ENCODE measurements at regions not wholly inside any gene's neighbourhood (a gene's known extent, or its start where the extent isn't known, plus 50 kb on each side); places are given as distances from the start of the nearest gene placed in this dataset.

- POLR2A ChIA-PET: no interaction called here
- Mint-ChIP-seq H3K27me3 (peaks cover 2 to 31% (median 26%) of the 10 kb centered on the region in 5 donors), H3K9me3 (peaks cover 0 to 19% (median 3%) of the 10 kb centered on the region in 11 donors), H3K36me3 (no peaks in the 10 kb centered on the region), H3K4me1 (no peaks in the 10 kb centered on the region), H3K27ac (no peak overlapping the region), H3K4me3 (no peak overlapping the region)
- CTCF ChIA-PET: no interaction called here
- no peaks in the 10 kb centered on the region for H3K27me3 ChIP-seq (ENCODE audit: control insufficient read depth in 2 of 2, insufficient read depth in 2 of 2, low read length in 2 of 2)
- H3K36me3 ChIP-seq (ENCODE audit: control insufficient read depth in 2 of 3, insufficient read depth in 3 of 3, low read length in 3 of 3): no peaks in the 10 kb centered on the region
- DNase-seq (no peak), ATAC-seq (no peak)
- intact Hi-C loops (cut with micrococcal nuclease): no loop called here
- H3K4me1 ChIP-seq (ENCODE audit: control insufficient read depth in 2 of 2, insufficient read depth in 2 of 2, low read length in 2 of 2): no peaks in the 10 kb centered on the region
- peaks cover 0 to 5% (median 0%) of the 10 kb centered on the region in 3 experiments for H3K9me3 ChIP-seq (ENCODE audit: control insufficient read depth in 2 of 3, low read length in 3 of 3)
- H3K27ac ChIP-seq (ENCODE audit: low read depth, low read length): no peak overlapping the region
- no peak overlapping the region for H3K4me3 ChIP-seq (ENCODE audit: low read length)
These were observed 396.6 kb upstream of the DYNLRB2 start for GRCh38 chr16:80144191-80144590.

DNA sequence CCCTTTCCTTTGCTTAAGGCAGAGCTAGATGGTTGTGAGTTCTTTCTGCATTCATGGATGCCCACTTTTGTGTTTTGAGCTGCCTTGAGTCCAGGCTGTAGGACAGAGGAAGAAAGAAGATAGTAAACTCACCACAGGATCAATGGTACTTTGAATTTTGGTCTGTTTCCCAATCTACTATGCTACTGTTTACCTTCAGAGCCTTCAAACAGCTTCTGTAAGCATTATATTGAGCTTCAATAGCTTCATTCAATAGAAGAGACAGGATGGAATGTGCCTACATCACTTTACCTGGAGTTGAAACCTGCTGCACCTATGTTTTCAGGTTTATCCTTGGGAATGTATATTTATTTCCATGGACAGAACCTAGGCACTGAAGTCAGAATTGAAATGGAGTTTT is 397.9 kb upstream of the DYNLRB2 start:
- intact Hi-C loops (cut with micrococcal nuclease): no loop called here
- peaks cover 0 to 5% (median 0%) of the 10 kb centered on the region in 3 experiments for H3K9me3 ChIP-seq (ENCODE audit: control insufficient read depth in 2 of 3, low read length in 3 of 3)
- no peak for ATAC-seq
- H3K4me3 ChIP-seq (ENCODE audit: low read length): no peak overlapping the region
- no peaks in the 10 kb centered on the region for H3K36me3 Mint-ChIP-seq
- no peaks in the 10 kb centered on the region for H3K4me1 ChIP-seq (ENCODE audit: control insufficient read depth in 2 of 2, insufficient read depth in 2 of 2, low read length in 2 of 2)
- peaks cover 2 to 31% (median 26%) of the 10 kb centered on the region in 5 donors for H3K27me3 Mint-ChIP-seq
- no peaks in the 10 kb centered on the region for H3K36me3 ChIP-seq (ENCODE audit: control insufficient read depth in 2 of 3, insufficient read depth in 3 of 3, low read length in 3 of 3)
- no peak overlapping the region for H3K4me3 Mint-ChIP-seq
- no peaks in the 10 kb centered on the region for H3K27me3 ChIP-seq (ENCODE audit: control insufficient read depth in 2 of 2, insufficient read depth in 2 of 2, low read length in 2 of 2)
- POLR2A ChIA-PET: no interaction called here
- CTCF ChIA-PET: no interaction called here
- peaks cover 0 to 23% (median 3%) of the 10 kb centered on the region in 11 donors for H3K9me3 Mint-ChIP-seq
- DNase-seq: no peak
- no peak overlapping the region for H3K27ac Mint-ChIP-seq
- no peaks in the 10 kb centered on the region for H3K4me1 Mint-ChIP-seq
- H3K27ac ChIP-seq (ENCODE audit: low read depth, low read length): no peak overlapping the region

- DNase-seq: no peak
- Histone ChIP-seq H3K9me3 (ENCODE audit: control insufficient read depth in 2 of 3, low read length in 3 of 3) (peaks cover 0 to 5% (median 0%) of the 10 kb centered on the region in 3 experiments), H3K36me3 (ENCODE audit: control insufficient read depth in 2 of 3, insufficient read depth in 3 of 3, low read length in 3 of 3) (no peaks in the 10 kb centered on the region), H3K27ac (ENCODE audit: low read depth, low read length) (no peak overlapping the region), H3K4me1 (ENCODE audit: control insufficient read depth in 2 of 2, insufficient read depth in 2 of 2, low read length in 2 of 2) (no peaks in the 10 kb centered on the region), H3K4me3 (ENCODE audit: low read length) (no peak overlapping the region), H3K27me3 (ENCODE audit: control insufficient read depth in 2 of 2, insufficient read depth in 2 of 2, low read length in 2 of 2) (no peaks in the 10 kb centered on the region)
- H3K4me3 Mint-ChIP-seq: no peak overlapping the region
- intact Hi-C loops (cut with micrococcal nuclease): no loop called here
- peaks cover 0 to 24% (median 3%) of the 10 kb centered on the region in 11 donors for H3K9me3 Mint-ChIP-seq
- ATAC-seq: no peak
- H3K27ac Mint-ChIP-seq: no peak overlapping the region
- ChIA-PET POLR2A (no interaction called here), CTCF (no interaction called here)
- H3K27me3 Mint-ChIP-seq: peaks cover 2 to 26% (median 25%) of the 10 kb centered on the region in 5 donors
- H3K36me3 Mint-ChIP-seq: no peaks in the 10 kb centered on the region
- no peaks in the 10 kb centered on the region for H3K4me1 Mint-ChIP-seq
These were observed 398.5 kb upstream of the DYNLRB2 start for GRCh38 chr16:80142281-80142680.

GRCh38 chr16:80129791-80130190 is 411.0 kb upstream of the DYNLRB2 start:
- DNase-seq: no peak
- no peak overlapping the region for H3K27ac ChIP-seq (ENCODE audit: low read depth, low read length)
- no peaks in the 10 kb centered on the region for H3K27me3 ChIP-seq (ENCODE audit: control insufficient read depth in 2 of 2, insufficient read depth in 2 of 2, low read length in 2 of 2)
- no peaks in the 10 kb centered on the region for H3K9me3 ChIP-seq (ENCODE audit: control insufficient read depth in 2 of 3, low read length in 3 of 3)
- Mint-ChIP-seq H3K4me1 (no peaks in the 10 kb centered on the region), H3K27ac (no peak overlapping the region), H3K4me3 (no peak overlapping the region), H3K36me3 (no peaks in the 10 kb centered on the region), H3K9me3 (peaks cover 0 to 6% (median 0%) of the 10 kb centered on the region in 11 donors), H3K27me3 (peaks cover 0 to 5% (median 3%) of the 10 kb centered on the region in 5 donors)
- ChIA-PET CTCF (no interaction called here), POLR2A (no interaction called here)
- no peak overlapping the region for H3K4me3 ChIP-seq (ENCODE audit: low read length)
- intact Hi-C loops (cut with micrococcal nuclease): no loop called here
- no peak for ATAC-seq
- no peaks in the 10 kb centered on the region for H3K36me3 ChIP-seq (ENCODE audit: control insufficient read depth in 2 of 3, insufficient read depth in 3 of 3, low read length in 3 of 3)
- no peaks in the 10 kb centered on the region for H3K4me1 ChIP-seq (ENCODE audit: control insufficient read depth in 2 of 2, insufficient read depth in 2 of 2, low read length in 2 of 2)

DNA sequence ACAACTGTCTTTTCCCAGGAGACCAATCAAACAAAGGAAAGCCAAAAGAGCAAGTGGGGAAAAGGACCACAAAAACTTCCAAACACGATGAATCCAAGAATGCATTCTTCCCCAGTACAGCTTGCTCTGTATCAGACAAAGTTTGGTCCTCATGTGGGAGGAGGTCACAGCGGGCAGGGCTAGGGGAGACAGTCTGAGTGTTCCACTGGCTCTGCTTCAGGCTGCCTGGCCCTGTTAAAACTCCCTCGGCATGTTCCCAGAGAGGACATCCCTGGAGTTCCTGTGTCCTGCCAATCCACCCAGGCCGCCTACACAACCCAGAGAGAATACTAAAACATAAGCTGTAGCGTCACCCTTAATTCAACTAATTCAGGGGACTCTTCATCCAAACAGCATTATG is 415.1 kb upstream of the DYNLRB2 start:
- ATAC-seq (no peak), DNase-seq (no peak)
- Mint-ChIP-seq H3K27me3 (peaks cover 0 to 14% (median 5%) of the 10 kb centered on the region in 5 donors), H3K27ac (no peak overlapping the region), H3K4me3 (no peak overlapping the region), H3K36me3 (no peaks in the 10 kb centered on the region), H3K9me3 (peaks cover 0 to 4% (median 0%) of the 10 kb centered on the region in 11 donors), H3K4me1 (no peaks in the 10 kb centered on the region)
- Histone ChIP-seq H3K27ac (ENCODE audit: low read depth, low read length) (no peak overlapping the region), H3K36me3 (ENCODE audit: control insufficient read depth in 2 of 3, insufficient read depth in 3 of 3, low read length in 3 of 3) (no peaks in the 10 kb centered on the region), H3K9me3 (ENCODE audit: control insufficient read depth in 2 of 3, low read length in 3 of 3) (no peaks in the 10 kb centered on the region), H3K27me3 (ENCODE audit: control insufficient read depth in 2 of 2, insufficient read depth in 2 of 2, low read length in 2 of 2) (no peaks in the 10 kb centered on the region), H3K4me1 (ENCODE audit: control insufficient read depth in 2 of 2, insufficient read depth in 2 of 2, low read length in 2 of 2) (no peaks in the 10 kb centered on the region), H3K4me3 (ENCODE audit: low read length) (no peak overlapping the region)
- ChIA-PET POLR2A (no interaction called here), CTCF (no interaction called here)
- intact Hi-C loops (cut with micrococcal nuclease): no loop called here

- Mint-ChIP-seq H3K27me3 (peaks cover 0 to 32% (median 16%) of the 10 kb centered on the region in 5 donors), H3K36me3 (no peaks in the 10 kb centered on the region), H3K4me3 (no peak overlapping the region), H3K9me3 (peaks cover 0 to 4% (median 0%) of the 10 kb centered on the region in 11 donors), H3K27ac (no peak overlapping the region), H3K4me1 (no peaks in the 10 kb centered on the region)
- Histone ChIP-seq H3K4me3 (ENCODE audit: low read length) (no peak overlapping the region), H3K27me3 (ENCODE audit: control insufficient read depth in 2 of 2, insufficient read depth in 2 of 2, low read length in 2 of 2) (no peaks in the 10 kb centered on the region), H3K27ac (ENCODE audit: low read depth, low read length) (no peak overlapping the region), H3K36me3 (ENCODE audit: control insufficient read depth in 2 of 3, insufficient read depth in 3 of 3, low read length in 3 of 3) (no peaks in the 10 kb centered on the region), H3K4me1 (ENCODE audit: control insufficient read depth in 2 of 2, insufficient read depth in 2 of 2, low read length in 2 of 2) (no peaks in the 10 kb centered on the region), H3K9me3 (ENCODE audit: control insufficient read depth in 2 of 3, low read length in 3 of 3) (no peaks in the 10 kb centered on the region)
- DNase-seq: no peak
- CTCF ChIA-PET: no interaction called here
- ATAC-seq: no peak
- POLR2A ChIA-PET: no interaction called here
- intact Hi-C loops (cut with micrococcal nuclease): no loop called here
These were observed 417.6 kb upstream of the DYNLRB2 start for GRCh38 chr16:80123189-80123588.

DNA sequence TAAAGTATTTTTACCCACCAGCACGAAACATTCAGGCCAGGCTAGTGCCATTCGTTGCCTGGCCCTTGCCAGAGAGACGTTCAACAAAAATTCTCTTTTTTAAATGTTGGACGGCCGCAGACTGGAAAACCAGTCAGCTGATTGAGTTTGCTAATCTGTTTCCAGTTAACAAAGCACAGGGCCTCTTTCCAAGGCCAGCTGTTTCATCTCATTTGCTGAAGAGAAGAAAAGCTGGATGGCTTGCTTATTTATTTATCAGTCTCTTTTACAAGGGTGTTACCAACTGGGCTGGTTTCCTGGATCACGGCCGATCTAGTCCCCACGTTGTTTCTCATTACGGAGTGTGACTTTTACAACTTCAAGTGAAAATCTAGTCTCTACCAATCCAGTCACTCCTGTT is 418.7 kb upstream of the DYNLRB2 start:
- Mint-ChIP-seq H3K4me1 (no peaks in the 10 kb centered on the region), H3K9me3 (peaks cover 0 to 4% (median 0%) of the 10 kb centered on the region in 11 donors), H3K36me3 (no peaks in the 10 kb centered on the region), H3K27me3 (peaks cover 0 to 36% (median 16%) of the 10 kb centered on the region in 5 donors), H3K27ac (no peak overlapping the region), H3K4me3 (no peak overlapping the region)
- Histone ChIP-seq H3K36me3 (ENCODE audit: control insufficient read depth in 2 of 3, insufficient read depth in 3 of 3, low read length in 3 of 3) (no peaks in the 10 kb centered on the region), H3K9me3 (ENCODE audit: control insufficient read depth in 2 of 3, low read length in 3 of 3) (no peaks in the 10 kb centered on the region), H3K4me3 (ENCODE audit: low read length) (no peak overlapping the region), H3K27me3 (ENCODE audit: control insufficient read depth in 2 of 2, insufficient read depth in 2 of 2, low read length in 2 of 2) (no peaks in the 10 kb centered on the region), H3K4me1 (ENCODE audit: control insufficient read depth in 2 of 2, insufficient read depth in 2 of 2, low read length in 2 of 2) (no peaks in the 10 kb centered on the region), H3K27ac (ENCODE audit: low read depth, low read length) (no peak overlapping the region)
- POLR2A ChIA-PET: no interaction called here
- CTCF ChIA-PET: no interaction called here
- intact Hi-C loops (cut with micrococcal nuclease): no loop called here
- no peak for ATAC-seq
- DNase-seq: no peak

Data from naive thymus-derived CD4-positive, alpha-beta T cell (primary cell).